ENCODE measurements at regions not wholly inside any gene's neighbourhood (a gene's known extent, or its start where the extent isn't known, plus 50 kb on each side); places are given as distances from the start of the nearest gene placed in this dataset.

GRCh38 chr15:70292076-70292760 is 194.5 kb upstream of the TLE3 start:
- DNase-seq: no peak

- DNase-seq: no peak
These were observed 193.8 kb upstream of the TLE3 start for GRCh38 chr15:70291305-70292075.

GRCh38 chr15:70290708-70291107 is 193.0 kb upstream of the TLE3 start:
- no peak for DNase-seq

- DNase-seq: no peak
These were observed 191.7 kb upstream of the TLE3 start for GRCh38 chr15:70289191-70289955.

- no peak for DNase-seq
These were observed 188.5 kb upstream of the TLE3 start for GRCh38 chr15:70286113-70286806.

GRCh38 chr15:70284438-70285214 is 186.9 kb upstream of the TLE3 start:
- DNase-seq: no peak

GRCh38 chr15:70283511-70283910 is 185.8 kb upstream of the TLE3 start:
- DNase-seq: no peak

DNA sequence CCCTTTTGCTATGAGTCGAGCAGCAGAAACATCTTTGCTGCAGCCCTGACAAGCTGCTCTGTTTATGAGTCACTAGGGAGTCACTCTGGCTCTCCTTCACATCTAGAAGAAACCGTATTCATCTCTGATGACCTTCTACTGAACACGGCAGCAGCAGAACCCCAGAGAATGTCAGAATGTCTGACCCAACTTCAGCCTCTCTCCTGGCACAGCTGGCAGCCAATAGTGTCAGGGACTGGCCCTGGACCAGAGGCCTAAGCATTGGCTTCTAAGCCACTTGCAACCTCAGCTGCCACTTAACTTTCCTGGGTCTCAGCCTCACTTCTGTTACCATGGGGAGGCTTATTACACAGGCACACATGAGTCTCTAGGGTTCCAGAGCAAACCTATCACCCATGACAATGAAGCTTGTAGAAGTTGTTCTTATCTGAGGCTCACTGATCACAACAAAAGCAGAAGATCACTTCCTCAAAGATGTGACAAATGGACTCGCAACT is 184.1 kb upstream of the TLE3 start:
- no peak for DNase-seq

GRCh38 chr15:70281261-70281810 is 183.6 kb upstream of the TLE3 start:
- no peak for DNase-seq

DNA sequence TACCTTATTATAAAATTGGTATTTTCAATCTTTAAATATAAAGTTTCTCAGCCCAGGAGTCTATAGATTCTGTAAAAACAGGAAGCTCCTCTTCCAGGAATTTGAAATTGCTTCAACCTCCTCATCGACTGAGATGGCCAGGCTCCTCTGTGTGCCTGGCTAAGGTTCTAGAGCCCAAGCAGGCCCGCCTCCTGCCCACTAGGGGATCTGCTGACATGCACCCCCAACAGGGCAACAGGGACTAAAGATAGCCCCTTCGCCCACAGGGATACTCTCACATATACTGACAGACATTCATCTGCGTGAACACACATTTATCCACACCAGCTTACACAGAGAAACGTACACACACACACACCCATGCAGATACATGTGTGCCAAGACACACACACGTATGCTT is 183.1 kb upstream of the TLE3 start:
- DNase-seq: no peak

DNA sequence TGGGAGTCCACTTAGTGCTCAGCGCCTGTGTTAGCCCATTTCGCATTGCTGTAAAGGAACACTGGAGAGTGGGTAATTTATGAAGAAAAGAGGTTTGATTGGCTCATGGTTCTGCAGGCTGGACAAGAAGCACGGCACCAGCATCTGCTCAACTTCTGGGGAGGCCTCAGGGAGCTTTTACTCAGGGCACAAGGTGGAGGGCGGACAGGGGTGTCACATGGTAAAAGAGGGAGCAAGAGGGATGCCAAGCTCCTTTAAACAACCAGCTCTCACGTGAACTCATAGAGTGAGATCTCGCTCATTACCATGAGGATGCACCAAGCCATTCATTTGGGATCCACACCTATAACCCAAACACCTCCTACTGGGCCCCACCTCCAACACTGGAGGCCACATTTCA is 181.4 kb upstream of the TLE3 start:
- no peak for DNase-seq

DNA sequence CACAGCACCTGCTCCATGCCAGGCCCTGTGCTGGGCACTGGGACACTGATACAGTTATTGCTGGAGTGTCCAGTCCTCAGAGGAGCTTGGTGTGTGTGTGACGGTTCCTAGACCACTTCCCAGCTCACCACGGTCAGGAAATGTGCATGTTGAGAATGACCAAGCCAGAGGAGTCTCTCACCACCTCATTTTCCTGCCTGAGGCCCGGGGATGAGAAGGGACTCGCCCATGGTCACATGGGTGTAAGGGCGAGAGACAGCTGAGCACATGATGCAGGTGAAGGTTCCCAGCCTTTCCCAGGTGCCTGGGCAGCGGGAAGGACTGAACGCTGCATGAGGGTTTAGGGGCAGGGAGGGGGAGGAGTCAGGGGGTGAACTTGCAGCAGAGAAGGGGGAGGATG is 180.9 kb upstream of the TLE3 start:
- DNase-seq: no peak

- no peak for DNase-seq
These were observed 179.8 kb upstream of the TLE3 start for GRCh38 chr15:70277556-70277955.

- no peak for DNase-seq
These were observed 178.7 kb upstream of the TLE3 start for GRCh38 chr15:70276401-70276800.

GRCh38 chr15:70275461-70276138 is 177.9 kb upstream of the TLE3 start:
- no peak for DNase-seq

DNA sequence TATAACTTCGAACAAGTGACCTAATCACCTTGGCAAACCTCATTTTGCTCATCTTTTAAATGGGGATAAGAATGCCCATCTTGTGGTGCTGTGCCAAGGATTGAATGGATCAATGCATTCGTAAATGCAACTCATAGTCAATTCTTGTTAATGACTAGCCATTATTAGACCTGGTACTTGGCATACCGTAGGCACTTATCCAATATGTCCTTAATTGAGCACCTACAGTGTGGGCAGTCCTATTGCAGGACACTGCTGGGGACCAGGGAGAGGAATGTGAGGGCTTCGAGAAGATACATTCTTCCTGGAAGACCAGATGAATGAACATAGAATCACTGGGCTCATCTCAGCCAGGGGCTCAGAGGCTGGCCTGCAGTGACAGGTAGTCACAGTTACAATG is 177.2 kb upstream of the TLE3 start:
- no peak for DNase-seq

GRCh38 chr15:70274255-70274880 is 176.7 kb upstream of the TLE3 start:
- no peak for DNase-seq

- no peak for DNase-seq
These were observed 176.1 kb upstream of the TLE3 start for GRCh38 chr15:70273808-70274207.

GRCh38 chr15:70272565-70273355 is 175.0 kb upstream of the TLE3 start:
- DNase-seq: no peak

Measured in stimulated activated CD4-positive, alpha-beta T cell treated with anti-CD3 and anti-CD28 coated beads, Interleukin-4, amount 100 ng/mL, for 4 hours (primary cell).